Kidney epithelial cell (primary cell): ENCODE measurements at regions not wholly inside any gene's neighbourhood (a gene's known extent, or its start where the extent isn't known, plus 50 kb on each side); places are given as distances from the start of the nearest gene placed in this dataset.

Experiments
- DNase-seq: peaks from one replicate; pipeline ENCODE4 v3.0.0-alpha.2; 2010; ENCODE audit warnings: low read depth
- H3K27me3 ChIP-seq: 2 replicates; pipeline ENCODE4 v1.6.0; 2011; ENCODE audit warnings: low read length; ENCODE audit not compliant: control insufficient read depth, insufficient read depth
- H3K36me3 ChIP-seq: 2 replicates; pipeline ENCODE4 v1.5.1; 2011; ENCODE audit warnings: low read length; ENCODE audit not compliant: control insufficient read depth, insufficient read depth
- H3K4me3 ChIP-seq: 2 replicates; pipeline ENCODE4 v1.5.1; 2011; ENCODE audit warnings: low read depth, mild to moderate bottlenecking, control low read depth, low read length
- CTCF ChIP-seq: IDR thresholded peaks from 2 replicates; pipeline ENCODE4 v1.5.1; 2011; ENCODE audit warnings: mild to moderate bottlenecking, moderate library complexity, low read length, control low read depth, inconsistent platforms; ENCODE audit not compliant: insufficient read depth, poor library complexity, severe bottlenecking

GRCh38 chr3:148528024-148528423 lies 169.7 kb upstream of the AGTR1 start:
- Histone ChIP-seq H3K27me3 (no peaks in the 10 kb centered on the region), H3K4me3 (no peak overlapping the region), H3K36me3 (no peaks in the 10 kb centered on the region)
- no peak for TF ChIP-seq CTCF
- DNase-seq: no peak

GRCh38 chr3:148531836-148532235 lies 165.9 kb upstream of the AGTR1 start:
- no peak for TF ChIP-seq CTCF
- no peak for DNase-seq
- H3K36me3 ChIP-seq: no peaks in the 10 kb centered on the region
- H3K27me3 ChIP-seq: no peaks in the 10 kb centered on the region
- no peak overlapping the region for H3K4me3 ChIP-seq

DNA sequence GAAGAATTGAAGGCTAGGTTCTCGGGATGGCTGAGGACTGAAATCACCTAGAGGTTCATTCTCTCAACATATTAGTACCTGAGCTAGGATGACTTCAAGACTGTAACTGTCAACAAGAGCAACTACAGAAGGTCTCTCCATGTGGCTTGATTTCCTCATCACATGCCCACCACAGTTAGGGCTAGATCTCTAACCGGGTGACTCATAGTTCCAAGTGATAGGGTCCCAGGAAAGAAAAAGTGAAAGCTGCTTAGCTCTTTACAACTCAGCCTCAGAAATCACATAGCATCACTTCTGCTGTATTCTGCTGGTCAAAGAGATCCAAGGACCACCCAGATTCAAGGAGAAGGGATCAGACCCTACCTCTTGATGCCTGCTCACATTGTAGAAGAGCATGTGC lies 165.4 kb upstream of the AGTR1 start:
- DNase-seq: no peak
- TF ChIP-seq CTCF: no peak
- no peaks in the 10 kb centered on the region for H3K36me3 ChIP-seq
- no peaks in the 10 kb centered on the region for H3K27me3 ChIP-seq
- H3K4me3 ChIP-seq: no peak overlapping the region

- no peak for DNase-seq
- Histone ChIP-seq H3K4me3 (no peak overlapping the region), H3K27me3 (no peaks in the 10 kb centered on the region), H3K36me3 (no peaks in the 10 kb centered on the region)
- TF ChIP-seq CTCF: no peak
Measured at GRCh38 chr3:148532774-148533173, 164.9 kb upstream of the AGTR1 start.

- no peaks in the 10 kb centered on the region for H3K27me3 ChIP-seq
- H3K4me3 ChIP-seq: no peak overlapping the region
- H3K36me3 ChIP-seq: no peaks in the 10 kb centered on the region
- no peak for TF ChIP-seq CTCF
- no peak for DNase-seq
Measured at GRCh38 chr3:148534089-148534988, 163.4 kb upstream of the AGTR1 start.

GRCh38 chr3:148535001-148535400 lies 162.7 kb upstream of the AGTR1 start:
- H3K4me3 ChIP-seq: no peak overlapping the region
- TF ChIP-seq CTCF: no peak
- no peaks in the 10 kb centered on the region for H3K36me3 ChIP-seq
- DNase-seq: no peak
- H3K27me3 ChIP-seq: no peaks in the 10 kb centered on the region
